Upper lobe of left lung (tissue), 4 donors: ENCODE measurements at regions not wholly inside any gene's neighbourhood (a gene's known extent, or its start where the extent isn't known, plus 50 kb on each side); places are given as distances from the start of the nearest gene placed in this dataset.

Experiments
- CTCF ChIP-seq, 6 experiments: fragments of 450-650 bp in 4 of 6; fragments of 200-600 bp in 2 of 6; sonication (generic) in 2 of 6; IDR thresholded peaks; one replicate each; pipeline ENCODE4 v1.5.1; 2016 to 2019; ENCODE audit warnings: antibody characterized with exemption in 6 of 6
- EP300 ChIP-seq, 4 donors: sonication (generic); formaldehyde crosslinking; IDR thresholded peaks; one replicate each; pipeline ENCODE4 v1.5.1; 2017; ENCODE audit warnings: antibody characterized with exemption in 4 of 4, control low read depth in 2 of 4
- POLR2A ChIP-seq, 4 donors: fragments of 450-650 bp; IDR thresholded peaks; one replicate each; pipeline ENCODE4 v1.5.1; 2016 to 2017; ENCODE audit warnings: antibody characterized with exemption in 4 of 4, mild to moderate bottlenecking in 2 of 4

GRCh38 chr9:91055845-91056244, 254.2 kb downstream of the SYK start:
- TF ChIP-seq CTCF (IDR thresholded peaks at IDR 0.05) (no peak), POLR2A (IDR thresholded peaks at IDR 0.05) (no peak), EP300 (IDR thresholded peaks at IDR 0.05) (no peak)
